Endothelial cell of umbilical vein (primary cell): ENCODE measurements at regions not wholly inside any gene's neighbourhood (a gene's known extent, or its start where the extent isn't known, plus 50 kb on each side); places are given as distances from the start of the nearest gene placed in this dataset.

Experiments
- CTCF ChIP-seq, 2 donors: IDR thresholded peaks; 1 replicate in 1 of 2; 2 replicates in 1 of 2; pipeline ENCODE4 v1.5.1; 2011; ENCODE audit warnings: low read length in 2 of 2, mild to moderate bottlenecking in 2 of 2, moderate library complexity in 2 of 2, control low read depth in 1 of 2, inconsistent platforms in 1 of 2, low read depth in 1 of 2; ENCODE audit not compliant: insufficient read depth in 1 of 2; ENCODE audit errors: extremely low read depth in 1 of 2
- MAX ChIP-seq: IDR thresholded peaks from 2 replicates; pipeline ENCODE4 v1.6.1; 2011; ENCODE audit not compliant: insufficient read depth, insufficient read length
- MYC ChIP-seq: IDR thresholded peaks from one replicate; pipeline ENCODE4 v1.6.1; 2011; ENCODE audit warnings: mild to moderate bottlenecking, low read depth, low read length

GRCh38 chr6:119602215-119603178 is 252.9 kb upstream of the MAN1A1 start:
- TF ChIP-seq CTCF (IDR thresholded peaks at IDR 0.05; ENCODE audit: extremely low read depth in 1 of 2, insufficient read depth in 1 of 2, low read depth in 1 of 2, low read length in 2 of 2): no peak
- no peak for TF ChIP-seq MAX
- no peak for TF ChIP-seq MYC
